IMR-90 (cell line): ENCODE measurements at regions not wholly inside any gene's neighbourhood (a gene's known extent, or its start where the extent isn't known, plus 50 kb on each side); places are given as distances from the start of the nearest gene placed in this dataset.

ENCODE experiments used
- CEBPB ChIP-seq: IDR thresholded peaks from 2 replicates; pipeline ENCODE4 v1.6.1; 2012; ENCODE audit warnings: low read depth, low read length, improper control_type of control experiment
- CTCF ChIP-seq: conservative IDR thresholded peaks from 2 replicates; pipeline ENCODE4 v1.5.1; 2012; ENCODE audit warnings: mild to moderate bottlenecking, low read depth, low read length, improper control_type of control experiment
- MAZ ChIP-seq: IDR thresholded peaks from 2 replicates; pipeline ENCODE4 v1.6.1; 2012; ENCODE audit warnings: low read depth, mild to moderate bottlenecking, low read length, improper control_type of control experiment, moderate library complexity, borderline replicate concordance
- MXI1 ChIP-seq: IDR thresholded peaks from 2 replicates; pipeline ENCODE4 v1.6.1; 2012; ENCODE audit warnings: low read depth, mild to moderate bottlenecking, low read length, moderate library complexity, borderline replicate concordance
- POLR2A ChIP-seq: IDR thresholded peaks from 2 replicates; pipeline ENCODE4 v1.6.1; 2012; ENCODE audit warnings: mild to moderate bottlenecking, low read depth, low read length
- RFX5 ChIP-seq: IDR thresholded peaks from 2 replicates; pipeline ENCODE4 v1.8.0; 2012; ENCODE audit warnings: low read depth, mild to moderate bottlenecking, low read length, moderate library complexity
- SMC3 ChIP-seq: fragments of 150-350 bp; IDR thresholded peaks from 2 replicates; pipeline ENCODE4 v1.6.1; 2016; ENCODE audit warnings: low read depth, mild to moderate bottlenecking, antibody characterized with exemption, low read length, moderate library complexity

GRCh38 chr2:149666809-149667320 is 79.3 kb upstream of the MMADHC start:
- TF ChIP-seq CEBPB (no peak), MAZ (no peak), CTCF (no peak), SMC3 (no peak), POLR2A (no peak), RFX5 (no peak), MXI1 (no peak)
